Myocyte (in vitro differentiated cells): ENCODE measurements at regions not wholly inside any gene's neighbourhood (a gene's known extent, or its start where the extent isn't known, plus 50 kb on each side); places are given as distances from the start of the nearest gene placed in this dataset.
A peak's percentile ranks its signal among the peaks of the same experiment; 100 is the strongest.
"Not testable (repeated sequence)": the region's sequence is repeated elsewhere in the genome, so short reads cannot be mapped to it uniquely, and the experiment has no call there.

Experiments used
- DNase-seq: peaks from one replicate; pipeline ENCODE4 v3.0.0-alpha.2; 2012; ENCODE audit warnings: low read depth

DNA sequence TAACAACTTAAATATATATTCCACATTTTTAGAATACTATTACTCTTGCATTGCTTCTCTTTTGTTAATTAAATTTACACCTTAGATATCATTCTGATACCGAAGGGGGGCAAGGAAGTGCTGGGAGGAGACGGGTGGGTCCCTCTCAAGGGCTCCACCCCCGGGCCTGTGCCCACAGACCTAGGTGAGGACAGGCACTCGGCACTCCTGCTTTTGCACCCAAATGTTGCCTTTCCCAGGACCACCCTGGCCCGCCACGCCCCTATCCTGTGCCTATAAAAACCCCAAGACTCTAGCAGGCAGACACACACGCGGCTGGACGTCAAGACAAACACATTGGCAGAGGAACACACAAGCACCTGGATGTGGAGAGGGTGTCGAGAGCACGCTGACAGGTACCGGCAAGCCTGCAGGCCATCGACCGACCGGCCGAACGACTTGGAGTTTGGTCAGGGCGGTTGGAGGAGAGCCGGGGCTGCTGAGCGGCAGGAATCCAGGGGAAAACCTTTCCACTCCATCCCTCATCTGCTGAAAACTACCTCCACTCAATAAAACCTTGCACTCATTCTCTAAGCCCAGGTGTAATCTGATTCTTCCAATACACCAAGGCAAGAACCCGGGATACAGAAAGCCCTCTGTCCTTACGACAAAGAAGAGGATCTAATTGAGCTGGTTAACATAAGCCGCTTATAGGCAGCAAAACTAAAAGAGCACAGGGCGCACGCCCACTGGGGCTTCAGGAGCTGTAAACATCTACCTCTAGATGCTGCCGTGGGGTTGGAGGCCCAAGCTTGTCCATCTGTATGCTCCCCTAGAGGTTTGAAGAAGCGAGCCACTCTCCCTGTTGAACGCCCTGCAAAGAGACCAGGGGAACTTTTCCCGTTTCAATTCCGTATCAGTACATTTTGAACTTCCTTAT is 197.4 kb upstream of the PRSS16 start:
- DNase-seq: no peak

DNA sequence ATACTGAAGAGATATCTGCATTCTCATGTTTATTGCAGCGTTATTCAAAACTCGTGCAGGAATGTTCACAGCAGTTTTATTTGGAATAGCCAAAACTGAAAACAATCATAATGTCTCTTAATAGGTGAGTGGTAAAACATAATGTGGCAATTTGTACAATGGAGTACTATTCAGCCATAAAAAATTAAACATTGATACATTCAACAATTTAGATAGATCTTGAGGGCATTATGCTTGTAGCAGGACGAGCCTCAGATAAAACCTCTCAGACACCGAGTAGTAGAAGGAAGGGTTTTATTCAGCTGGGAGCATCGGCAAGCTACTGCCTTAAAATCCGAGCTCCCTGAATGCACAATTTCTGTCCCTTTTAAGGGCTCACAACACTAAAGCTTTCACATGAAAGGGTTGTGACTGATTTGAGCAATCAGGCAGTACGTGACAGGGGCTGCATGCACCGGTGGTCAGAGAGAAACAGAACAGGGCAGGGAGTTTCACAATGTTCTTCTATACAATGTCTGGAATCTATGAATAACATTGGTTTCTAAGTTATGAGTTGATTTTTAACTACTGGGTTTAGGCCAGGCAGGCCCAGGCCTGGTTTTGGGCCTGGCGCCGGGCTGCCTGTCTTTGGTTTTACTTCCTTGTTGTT is 195.3 kb upstream of the PRSS16 start:
- not testable (repeated sequence) for DNase-seq

GRCh38 chr6:27052731-27053082 is 194.8 kb upstream of the PRSS16 start:
- no peak for DNase-seq

- no peak for DNase-seq
These were observed 193.8 kb upstream of the PRSS16 start for GRCh38 chr6:27053738-27054137.

DNA sequence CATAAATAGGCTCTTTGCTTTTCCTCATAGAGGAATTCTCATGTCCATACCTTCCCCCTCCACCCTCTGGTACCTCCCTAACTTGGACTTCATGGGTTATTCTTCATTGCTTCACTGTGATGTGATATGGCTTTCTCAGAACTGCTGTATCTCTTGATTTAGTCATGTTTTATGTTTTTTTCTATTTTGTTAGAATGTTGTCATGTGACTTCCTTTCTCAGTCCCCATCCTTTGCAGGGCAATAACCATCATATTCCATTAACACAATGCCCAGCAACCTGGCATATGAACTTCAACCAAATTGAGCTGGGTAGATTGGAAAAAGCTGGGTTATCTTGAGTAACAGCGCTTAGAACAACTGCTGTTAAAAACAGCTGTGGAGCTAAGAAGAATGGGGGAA is 190.9 kb upstream of the PRSS16 start:
- DNase-seq: no peak

DNA sequence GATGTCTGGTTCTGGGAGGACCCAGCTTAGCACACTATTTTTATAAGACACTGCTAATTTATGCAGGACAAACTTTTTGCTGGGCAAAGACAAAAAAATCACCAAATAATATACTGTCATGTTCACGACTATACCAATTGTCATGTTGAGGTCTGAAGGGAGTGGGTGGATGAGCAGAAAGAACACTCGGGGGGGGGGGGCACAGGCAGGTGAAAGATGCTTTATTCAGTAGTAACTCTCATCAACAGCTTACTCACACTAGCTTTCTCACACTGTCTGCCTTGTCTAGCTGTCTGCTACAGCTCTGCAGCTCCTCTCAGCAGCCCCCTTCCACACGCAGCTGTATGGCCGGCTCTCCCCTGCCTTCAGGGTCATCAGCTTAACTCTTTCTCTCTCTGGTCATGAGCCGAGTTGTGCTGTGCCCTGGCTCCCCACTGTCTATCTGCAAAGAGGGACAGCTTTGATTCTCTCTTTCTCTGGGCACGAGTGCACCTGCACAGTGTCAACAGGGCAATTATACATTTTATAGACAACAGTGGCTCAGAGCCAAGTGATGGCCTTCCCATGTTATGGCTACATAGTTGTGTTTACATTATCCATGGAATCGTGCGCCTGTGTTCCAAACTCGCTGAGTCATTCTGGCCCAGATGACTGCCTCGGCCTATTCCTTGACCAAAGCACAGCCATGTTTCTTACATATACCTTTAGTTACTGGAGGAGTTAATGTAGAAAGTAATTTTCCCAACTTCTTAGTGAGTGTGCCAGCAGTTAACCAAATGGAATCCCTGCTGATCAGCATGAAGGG is 187.7 kb upstream of the PRSS16 start:
- DNase-seq: no peak

DNA sequence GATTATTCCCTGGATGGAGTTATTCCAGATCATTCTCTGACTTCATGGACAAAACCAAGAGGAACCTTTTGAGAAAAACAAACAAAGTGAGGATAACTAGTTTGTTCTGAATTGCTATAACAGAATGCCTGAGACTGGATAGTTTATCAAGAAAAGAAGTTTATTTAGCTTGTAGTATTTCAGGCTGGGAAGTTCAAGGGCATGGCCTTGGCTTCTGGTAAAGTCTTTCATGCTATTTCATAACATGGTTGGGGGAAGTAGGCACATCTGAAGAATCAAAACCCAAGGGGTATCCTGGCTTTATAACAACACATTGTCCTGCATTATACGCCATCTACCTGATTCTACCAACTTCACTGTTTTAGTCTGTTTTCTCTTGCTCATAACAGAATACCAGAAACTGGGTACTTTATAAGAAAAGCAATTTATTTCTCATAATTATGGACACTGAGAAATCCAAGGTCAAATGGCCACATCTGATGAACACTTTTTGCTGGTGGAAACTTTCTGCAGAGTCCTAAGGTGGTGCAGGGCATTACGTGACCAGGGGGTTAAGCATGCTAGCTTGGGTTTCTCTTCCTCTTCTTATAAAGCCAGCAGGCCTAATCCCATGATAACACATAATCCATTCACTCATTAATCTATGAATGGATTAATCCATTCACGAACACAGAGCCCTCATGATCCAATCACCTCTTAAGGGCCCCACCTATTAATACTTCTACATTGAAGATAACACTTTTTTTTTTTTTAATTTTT is 186.1 kb upstream of the PRSS16 start:
- no peak for DNase-seq

- no peak for DNase-seq
These were observed 184.7 kb upstream of the PRSS16 start for GRCh38 chr6:27062755-27063154.

GRCh38 chr6:27065183-27065582 is 182.3 kb upstream of the PRSS16 start:
- no peak for DNase-seq

DNA sequence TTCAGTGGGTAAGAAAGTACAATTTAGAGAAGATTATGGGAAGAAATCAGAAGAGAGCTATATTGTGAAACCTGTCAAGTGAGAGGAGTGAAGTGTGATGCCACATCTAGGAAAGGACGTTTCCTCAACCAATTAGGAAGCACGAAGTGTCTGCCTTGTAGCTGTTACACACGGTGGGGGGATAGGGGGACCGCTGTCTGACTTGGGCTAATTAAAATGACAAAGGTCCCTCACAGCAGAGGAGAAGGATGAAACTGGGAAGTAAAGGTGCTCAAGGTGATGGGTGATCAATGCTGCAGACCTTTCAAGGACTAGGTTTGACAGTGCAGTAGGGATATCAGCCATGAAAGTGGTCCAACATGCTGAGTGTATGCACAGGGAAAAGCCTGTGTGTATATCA is 181.1 kb upstream of the PRSS16 start:
- DNase-seq: no peak

DNA sequence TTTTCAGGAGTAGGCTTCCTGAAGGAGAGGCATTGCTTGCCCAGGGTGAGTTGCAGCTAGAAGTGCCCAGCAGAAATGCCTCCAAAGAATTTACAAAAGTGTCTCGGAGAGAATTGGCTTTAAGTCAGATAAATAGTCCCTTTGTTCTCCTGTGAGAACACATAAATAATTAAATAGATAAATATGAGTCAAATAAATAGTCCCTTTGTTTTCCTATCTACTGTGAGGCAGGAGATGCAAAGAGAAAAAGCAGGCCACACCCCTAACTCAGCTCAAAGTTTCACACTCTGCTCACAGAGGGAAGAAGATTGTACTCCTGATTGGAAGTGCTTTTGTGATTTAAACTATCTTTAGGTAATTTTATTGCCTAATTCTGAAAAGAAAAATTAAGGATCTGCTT is 180.7 kb upstream of the PRSS16 start:
- no peak for DNase-seq

DNA sequence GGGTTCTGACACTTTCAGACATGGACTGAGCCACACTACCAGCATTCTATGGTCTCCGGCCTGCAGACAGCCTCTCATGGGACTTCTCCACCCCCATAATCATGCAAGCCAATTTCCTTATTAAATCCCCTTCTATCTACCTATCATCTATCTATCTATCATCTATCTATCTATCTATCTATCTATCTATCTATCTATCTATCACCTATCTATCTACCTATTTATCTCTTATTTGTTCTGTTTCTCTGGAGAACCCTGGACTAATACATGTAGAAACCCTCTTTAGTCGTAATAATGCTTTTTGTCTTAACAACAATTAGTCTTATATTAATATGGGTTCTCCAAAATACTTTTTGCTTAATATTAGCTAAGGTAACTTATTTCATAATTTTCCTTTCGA is 174.1 kb upstream of the PRSS16 start:
- no peak for DNase-seq

DNA sequence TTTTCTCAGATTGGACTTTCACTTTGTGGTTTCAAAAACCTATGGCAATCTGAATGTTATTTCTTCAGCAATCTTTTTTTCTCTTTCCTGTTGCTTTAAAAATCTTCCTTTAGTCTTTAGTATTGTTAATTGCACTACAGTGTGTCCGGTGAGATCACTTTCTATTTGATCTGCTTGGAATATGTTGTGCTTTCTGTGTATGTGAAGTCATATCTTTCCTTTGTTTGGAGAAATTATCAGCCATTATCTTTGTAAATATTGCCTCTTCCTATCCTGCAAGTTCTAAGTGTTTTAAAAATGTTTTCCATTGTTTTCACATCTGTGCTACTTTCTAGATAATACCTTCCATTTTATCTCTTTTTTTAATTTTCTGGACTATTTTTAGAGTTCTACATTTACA is 171.4 kb upstream of the PRSS16 start:
- no peak for DNase-seq

- DNase-seq: peak; percentile 73
These were observed 168.7 kb upstream of the PRSS16 start for GRCh38 chr6:27078734-27079357.

- DNase-seq: no peak
These were observed 166.3 kb upstream of the PRSS16 start for GRCh38 chr6:27081188-27081587.

GRCh38 chr6:27081931-27082330 is 165.6 kb upstream of the PRSS16 start:
- no peak for DNase-seq

- no peak for DNase-seq
These were observed 159.4 kb upstream of the PRSS16 start for GRCh38 chr6:27088068-27088467.

GRCh38 chr6:27091661-27092315 is 155.7 kb upstream of the PRSS16 start:
- DNase-seq: peak; percentile 77

GRCh38 chr6:27092316-27092692 is 155.2 kb upstream of the PRSS16 start:
- no peak for DNase-seq

DNA sequence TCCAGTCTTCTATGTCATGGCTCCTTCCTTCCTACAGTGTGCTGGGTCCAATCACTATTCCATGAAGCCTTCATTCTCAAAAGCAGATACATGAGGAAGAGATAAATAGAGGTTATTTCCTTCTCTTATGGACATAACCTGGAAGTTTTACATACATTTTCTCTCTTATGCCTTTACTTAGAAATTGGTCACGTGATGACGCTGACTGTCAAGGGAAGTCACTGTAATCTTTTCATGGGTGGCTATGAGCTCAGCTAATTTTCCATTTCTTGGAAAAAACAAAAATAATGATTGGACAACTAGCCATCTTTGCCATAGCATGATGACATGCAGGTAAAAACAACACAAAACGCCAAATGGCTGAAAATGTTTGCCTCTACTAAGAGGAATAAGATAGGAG is 151.6 kb upstream of the PRSS16 start:
- DNase-seq: no peak
